ENCODE measurements at regions not wholly inside any gene's neighbourhood (a gene's known extent, or its start where the extent isn't known, plus 50 kb on each side); places are given as distances from the start of the nearest gene placed in this dataset.

DNA sequence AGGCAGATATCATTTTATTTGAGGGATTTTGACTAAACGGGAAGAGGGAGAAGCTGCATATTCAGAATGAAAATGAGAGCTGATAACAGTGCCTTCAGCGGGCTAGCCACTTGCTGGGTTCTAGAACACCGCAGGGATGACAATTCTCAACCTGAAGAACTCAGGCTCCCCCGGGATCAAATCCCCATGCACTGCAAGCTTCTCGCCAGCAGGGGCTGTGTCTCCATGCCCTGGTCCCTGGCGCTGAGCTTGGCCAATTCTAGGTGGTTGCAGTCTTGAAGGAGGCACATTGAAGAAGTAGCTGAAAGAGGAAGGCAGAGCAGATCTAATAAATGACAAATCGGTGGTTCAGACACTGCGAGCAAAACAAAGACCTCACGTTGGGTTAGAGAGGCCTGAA, 128.7 kb downstream of the UQCRFS1 start:
- TF ChIP-seq CTCF (IDR thresholded peaks at IDR 0.05) (no peak), POLR2A (IDR thresholded peaks at IDR 0.05) (no peak)
